Esophagus squamous epithelium (tissue), 5 donors: ENCODE measurements at regions not wholly inside any gene's neighbourhood (a gene's known extent, or its start where the extent isn't known, plus 50 kb on each side); places are given as distances from the start of the nearest gene placed in this dataset.

Experiments
- DNase-seq: peaks from one replicate; lab custom pipeline; 2025; lab: John Stamatoyannopoulos, UW
- H3K27ac ChIP-seq, 4 donors: fragments of 200-600 bp; sonication (generic); one replicate each; pipeline ENCODE4 v1.5.1; 2016 to 2019; ENCODE audit warnings: mild to moderate bottlenecking in 1 of 4
- H3K27me3 ChIP-seq, 4 donors: fragments of 200-600 bp; sonication (generic); 1 replicate in 3 of 4; 2 replicates in 1 of 4; pipeline versions ENCODE4 v1.5.1 to v1.6.0; 2017 to 2021; ENCODE audit warnings: antibody characterized with exemption in 1 of 4
- H3K36me3 ChIP-seq, 3 donors: fragments of 200-600 bp; sonication (generic); one replicate each; pipeline ENCODE4 v1.5.1; 2016 to 2019
- H3K4me1 ChIP-seq, 3 donors: fragments of 200-600 bp; sonication (generic); one replicate each; pipeline ENCODE4 v1.5.1; 2017 to 2019
- H3K4me3 ChIP-seq, 4 donors: fragments of 200-600 bp; sonication (generic); 1 replicate in 3 of 4; 2 replicates in 1 of 4; pipeline ENCODE4 v1.5.1; 2016 to 2019; ENCODE audit warnings: mild to moderate bottlenecking in 2 of 4, moderate library complexity in 1 of 4
- H3K9me3 ChIP-seq, 3 donors: fragments of 200-600 bp; sonication (generic); one replicate each; pipeline ENCODE4 v1.5.1; 2016 to 2019
- POLR2A ChIP-seq, 4 donors: fragments of 450-650 bp; IDR thresholded peaks; one replicate each; pipeline ENCODE4 v1.6.1; 2017; ENCODE audit warnings: antibody characterized with exemption in 4 of 4, mild to moderate bottlenecking in 4 of 4, moderate library complexity in 3 of 4
- WGBS, 2 donors: methylation state at CpG; one replicate each; pipeline ENCODE4 v1.1.5; 2018; 5-methylcytosine and 5-hydroxymethylcytosine counted together
- intact Hi-C: fragments of 100-400 bp; cut with DNase I; formaldehyde crosslinking; loops from one replicate; pipeline ENCODE4 v1.15.0; 2022
- TF ChIP-seq, protein P1 (sequence below), 6 experiments: fragments of 450-650 bp in 4 of 6; fragments of 200-600 bp in 2 of 6; sonication (generic) in 2 of 6; IDR thresholded peaks; one replicate each; pipeline ENCODE4 v1.5.1; 2016 to 2019; ENCODE audit warnings: antibody characterized with exemption in 6 of 6, mild to moderate bottlenecking in 4 of 6, moderate library complexity in 4 of 6
- donor health status: DM: yes; HTN: yes; CAD: no.

DNA sequence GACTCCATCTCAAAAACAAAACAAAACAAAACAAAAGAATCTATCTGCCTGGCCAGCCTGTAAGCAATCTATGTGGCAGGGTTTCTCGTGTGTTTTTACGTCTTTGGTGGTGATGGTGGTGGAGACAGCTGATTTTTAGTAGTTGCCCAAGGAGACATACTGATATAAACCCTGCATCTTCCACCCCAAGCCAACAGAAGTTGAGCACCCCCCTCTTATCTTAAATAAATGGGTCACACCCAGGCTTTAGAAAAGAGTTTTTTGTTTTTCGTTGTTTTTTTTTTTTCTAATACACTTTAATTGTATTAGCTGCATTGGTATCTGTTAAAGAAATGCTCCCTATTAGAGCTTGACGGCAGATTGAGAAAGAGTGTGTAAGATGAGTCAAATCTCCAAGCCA lies 134.7 kb downstream of the GLUL start:
- Histone ChIP-seq H3K36me3 (no peaks in the 10 kb centered on the region), H3K4me3 (no peak overlapping the region), H3K27ac (no peak overlapping the region), H3K27me3 (no peaks in the 10 kb centered on the region), H3K9me3 (no peaks in the 10 kb centered on the region), H3K4me1 (peaks cover 6 to 10% (median 8%) of the 10 kb centered on the region in 3 donors)
- WGBS, 2 donors = 86 to 88% methylated on average over 4 of the region's 4 CpGs
- TF ChIP-seq, protein P1, sequence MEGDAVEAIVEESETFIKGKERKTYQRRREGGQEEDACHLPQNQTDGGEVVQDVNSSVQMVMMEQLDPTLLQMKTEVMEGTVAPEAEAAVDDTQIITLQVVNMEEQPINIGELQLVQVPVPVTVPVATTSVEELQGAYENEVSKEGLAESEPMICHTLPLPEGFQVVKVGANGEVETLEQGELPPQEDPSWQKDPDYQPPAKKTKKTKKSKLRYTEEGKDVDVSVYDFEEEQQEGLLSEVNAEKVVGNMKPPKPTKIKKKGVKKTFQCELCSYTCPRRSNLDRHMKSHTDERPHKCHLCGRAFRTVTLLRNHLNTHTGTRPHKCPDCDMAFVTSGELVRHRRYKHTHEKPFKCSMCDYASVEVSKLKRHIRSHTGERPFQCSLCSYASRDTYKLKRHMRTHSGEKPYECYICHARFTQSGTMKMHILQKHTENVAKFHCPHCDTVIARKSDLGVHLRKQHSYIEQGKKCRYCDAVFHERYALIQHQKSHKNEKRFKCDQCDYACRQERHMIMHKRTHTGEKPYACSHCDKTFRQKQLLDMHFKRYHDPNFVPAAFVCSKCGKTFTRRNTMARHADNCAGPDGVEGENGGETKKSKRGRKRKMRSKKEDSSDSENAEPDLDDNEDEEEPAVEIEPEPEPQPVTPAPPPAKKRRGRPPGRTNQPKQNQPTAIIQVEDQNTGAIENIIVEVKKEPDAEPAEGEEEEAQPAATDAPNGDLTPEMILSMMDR (IDR thresholded peaks at IDR 0.05) = no peak
- no peak for TF ChIP-seq POLR2A (IDR thresholded peaks at IDR 0.05)
- intact Hi-C loops = no loop called here
- DNase-seq = no peak

- no peak overlapping the region for H3K4me3 ChIP-seq
- no peak for TF ChIP-seq POLR2A (IDR thresholded peaks at IDR 0.05)
- TF ChIP-seq, protein P1 (IDR thresholded peaks at IDR 0.05) = no peak
- H3K4me1 ChIP-seq = peaks cover 6 to 10% (median 8%) of the 10 kb centered on the region in 3 donors
- intact Hi-C loops = no loop called here
- DNase-seq = no peak
- H3K27me3 ChIP-seq = no peaks in the 10 kb centered on the region
- 79 to 94% methylated on average over 4 of the region's 4 CpGs for whole genome bisulfite sequencing, 2 donors
- no peaks in the 10 kb centered on the region for H3K36me3 ChIP-seq
- no peak overlapping the region for H3K27ac ChIP-seq
- no peaks in the 10 kb centered on the region for H3K9me3 ChIP-seq
Measured at GRCh38 chr1:182255494-182255893, 136.1 kb downstream of the GLUL start.

- Histone ChIP-seq H3K4me1 (peaks cover 0 to 10% (median 0%) of the 10 kb centered on the region in 3 donors), H3K27ac (no peak overlapping the region), H3K9me3 (no peaks in the 10 kb centered on the region), H3K36me3 (no peaks in the 10 kb centered on the region), H3K4me3 (no peak overlapping the region), H3K27me3 (no peaks in the 10 kb centered on the region)
- TF ChIP-seq POLR2A (IDR thresholded peaks at IDR 0.05) = no peak
- TF ChIP-seq, protein P1 (IDR thresholded peaks at IDR 0.05) = no peak
- WGBS, 2 donors = 79 to 89% methylated on average over 5 to 7 of the region's 7 CpGs
- no peak for DNase-seq
- intact Hi-C loops = no loop called here
Measured at GRCh38 chr1:182253319-182253860, 138.2 kb downstream of the GLUL start.

GRCh38 chr1:182251561-182251960 lies 140.0 kb downstream of the GLUL start:
- H3K36me3 ChIP-seq = no peaks in the 10 kb centered on the region
- intact Hi-C loops = no loop called here
- no peak overlapping the region for H3K27ac ChIP-seq
- TF ChIP-seq POLR2A (IDR thresholded peaks at IDR 0.05) = no peak
- TF ChIP-seq, protein P1 (IDR thresholded peaks at IDR 0.05) = no peak
- peaks cover 0 to 14% (median 0%) of the 10 kb centered on the region in 3 donors for H3K4me1 ChIP-seq
- no peak for DNase-seq
- H3K27me3 ChIP-seq = no peaks in the 10 kb centered on the region
- no peaks in the 10 kb centered on the region for H3K9me3 ChIP-seq
- no peak overlapping the region for H3K4me3 ChIP-seq
- WGBS, 2 donors = 64 to 91% methylated on average over 1 of the region's 1 CpG

DNA sequence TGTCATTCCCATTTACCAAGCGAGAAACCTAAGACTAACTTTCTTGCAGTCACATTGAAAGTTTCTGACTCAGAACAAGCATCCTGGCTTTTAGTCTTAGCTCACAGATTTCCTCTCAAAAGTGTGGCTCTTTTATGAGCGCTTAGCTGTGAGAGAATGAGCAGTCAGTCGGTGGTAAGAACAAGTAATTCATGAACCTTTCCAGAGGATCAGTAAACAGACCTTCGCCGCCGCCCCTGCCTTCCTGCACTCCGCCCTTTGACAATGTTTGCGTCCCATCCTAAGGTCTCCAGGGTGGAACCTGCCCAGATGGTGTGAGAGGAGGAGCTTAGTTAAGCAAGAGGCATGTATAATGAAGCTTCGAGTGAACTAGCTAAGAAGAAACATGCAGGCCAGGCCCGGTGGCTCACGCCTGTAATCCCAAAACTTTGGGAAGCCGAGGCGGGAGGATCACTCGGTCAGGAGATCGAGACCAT lies 142.4 kb downstream of the GLUL start:
- Histone ChIP-seq H3K36me3 (no peaks in the 10 kb centered on the region), H3K4me1 (peaks cover 0 to 14% (median 0%) of the 10 kb centered on the region in 3 donors), H3K27me3 (no peaks in the 10 kb centered on the region), H3K4me3 (no peak overlapping the region), H3K9me3 (no peaks in the 10 kb centered on the region), H3K27ac (peak overlapping the region in 2 of 4 donors; percentile 4 to 25)
- TF ChIP-seq, protein P1 (IDR thresholded peaks at IDR 0.05) = no peak
- TF ChIP-seq POLR2A (IDR thresholded peaks at IDR 0.05) = no peak
- intact Hi-C loops = no loop called here
- 43 to 66% methylated on average over 10 to 14 of the region's 15 CpGs for WGBS, 2 donors
- no peak for DNase-seq
